NCI-H2029 treated with DMSO at 0.1 percent for 48 hours (cell line): ENCODE measurements at regions not wholly inside any gene's neighbourhood (a gene's known extent, or its start where the extent isn't known, plus 50 kb on each side); places are given as distances from the start of the nearest gene placed in this dataset.
"Not testable (repeated sequence)": the region's sequence is repeated elsewhere in the genome, so short reads cannot be mapped to it uniquely, and the experiment has no call there.

Experiments used
- DNase-seq: peaks from one replicate; lab custom pipeline; 2025; lab: John Stamatoyannopoulos, UW

DNA sequence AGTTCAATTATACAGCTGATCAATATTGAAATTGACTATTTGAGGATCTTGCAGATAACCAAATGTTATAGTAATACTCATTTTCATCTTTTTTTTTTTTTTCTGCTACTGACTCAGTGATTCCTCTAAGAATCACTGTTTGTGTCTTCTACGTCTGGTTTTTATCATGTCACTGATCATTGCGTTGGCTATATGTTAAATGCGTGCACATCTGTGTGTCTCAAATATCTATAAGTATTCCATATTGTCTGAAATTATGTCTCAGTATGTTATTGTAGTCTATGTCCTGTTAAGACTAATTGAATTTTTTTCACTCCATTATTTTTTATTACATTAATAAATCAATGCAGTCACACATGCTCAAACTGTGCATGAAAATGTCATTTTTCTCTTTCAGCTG lies 200.5 kb downstream of the PCDH20 start:
- no peak for DNase-seq

DNA sequence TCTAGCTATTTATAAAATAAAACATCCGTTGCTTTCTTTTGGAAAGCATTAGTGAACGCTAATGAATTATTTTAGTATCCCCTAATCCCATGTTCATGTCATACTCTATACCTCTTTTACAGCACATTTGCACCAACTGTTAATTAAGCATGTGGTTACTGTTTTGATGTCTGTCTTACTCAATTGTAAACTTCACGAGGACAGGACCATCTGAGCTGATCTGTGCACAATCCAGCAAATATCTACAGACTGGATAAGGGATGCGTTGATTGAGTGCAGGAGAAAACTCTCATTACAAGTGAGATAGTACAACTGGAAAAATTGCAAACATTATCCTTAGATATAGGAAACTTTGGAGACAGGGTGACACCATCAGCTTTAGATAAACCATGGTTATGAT lies 201.1 kb downstream of the PCDH20 start:
- DNase-seq: no peak

DNA sequence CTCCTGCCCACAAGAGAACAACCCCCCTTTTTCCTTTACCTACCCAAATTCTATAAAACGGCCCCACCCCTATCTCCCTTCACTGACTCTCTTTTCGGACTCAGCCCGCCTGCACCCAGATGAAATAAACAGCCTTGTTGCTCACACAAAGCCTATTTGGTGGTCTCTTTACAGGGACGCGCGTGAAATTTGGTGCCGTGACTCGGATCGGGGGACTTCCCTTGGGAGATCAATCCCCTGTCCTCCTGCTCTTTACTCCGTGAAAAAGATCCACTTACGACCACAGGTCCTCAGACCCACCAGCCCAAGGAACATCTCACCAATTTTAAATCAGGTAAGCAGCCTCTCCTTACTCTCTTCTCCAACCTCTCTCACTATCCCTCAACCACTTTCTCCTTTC lies 209.8 kb downstream of the PCDH20 start:
- DNase-seq: not testable (repeated sequence)

DNA sequence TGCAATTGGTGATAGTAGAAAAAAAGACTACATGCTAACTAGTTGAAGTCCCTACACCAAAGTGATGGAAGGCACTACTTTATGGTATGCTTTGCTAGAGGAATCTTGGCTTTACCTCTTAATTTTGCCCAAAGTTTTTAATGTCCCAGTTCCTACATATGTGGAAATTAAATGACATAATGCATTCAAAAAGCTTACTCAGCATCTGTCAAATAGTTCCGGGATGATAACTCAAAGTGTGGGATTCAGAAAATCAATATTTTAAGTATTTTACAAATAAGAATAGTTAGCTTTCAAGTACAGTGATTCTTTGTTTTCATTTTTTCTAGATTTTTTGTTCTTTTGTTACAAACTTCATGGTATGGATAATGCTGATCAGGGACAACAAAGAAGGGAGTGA lies 211.6 kb downstream of the PCDH20 start:
- DNase-seq: no peak

DNA sequence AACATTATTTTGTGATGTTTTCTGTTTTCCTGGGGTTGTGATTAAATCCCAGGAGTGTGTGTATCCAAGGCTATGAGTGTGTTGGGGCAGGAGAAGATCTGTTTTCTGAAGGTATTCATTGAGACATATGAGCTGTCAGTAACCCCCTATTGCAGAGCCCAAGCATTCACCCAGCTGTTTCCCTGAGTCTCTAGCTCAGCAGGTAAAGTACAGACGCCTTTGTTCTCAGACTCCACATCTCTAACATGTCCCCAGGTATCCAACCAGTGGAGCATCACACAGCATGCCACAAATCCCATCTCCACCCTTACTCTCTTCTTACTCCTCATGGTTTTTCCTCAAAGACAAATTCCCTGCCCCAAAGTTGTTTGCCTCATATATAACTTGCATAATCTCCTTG lies 213.6 kb downstream of the PCDH20 start:
- DNase-seq: no peak

DNA sequence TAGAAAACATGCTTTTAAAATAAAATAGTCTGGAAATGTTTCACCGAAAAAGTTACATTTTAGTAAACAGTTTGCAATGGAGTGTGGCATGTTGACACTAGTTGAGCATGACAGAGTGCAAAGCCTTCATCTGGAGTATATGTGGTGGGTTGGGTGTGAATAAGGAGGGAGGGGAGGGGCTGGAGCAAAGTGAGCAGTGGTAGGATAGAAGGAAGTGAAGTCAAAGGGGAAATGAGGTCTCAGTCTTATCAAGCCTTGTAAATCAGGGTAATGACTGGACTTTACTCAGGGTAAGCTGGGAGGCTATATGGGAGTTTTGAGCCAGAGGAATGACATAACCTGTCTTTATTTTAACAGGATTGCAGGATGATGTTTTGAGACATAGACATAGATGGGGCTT lies 222.8 kb downstream of the PCDH20 start:
- no peak for DNase-seq

DNA sequence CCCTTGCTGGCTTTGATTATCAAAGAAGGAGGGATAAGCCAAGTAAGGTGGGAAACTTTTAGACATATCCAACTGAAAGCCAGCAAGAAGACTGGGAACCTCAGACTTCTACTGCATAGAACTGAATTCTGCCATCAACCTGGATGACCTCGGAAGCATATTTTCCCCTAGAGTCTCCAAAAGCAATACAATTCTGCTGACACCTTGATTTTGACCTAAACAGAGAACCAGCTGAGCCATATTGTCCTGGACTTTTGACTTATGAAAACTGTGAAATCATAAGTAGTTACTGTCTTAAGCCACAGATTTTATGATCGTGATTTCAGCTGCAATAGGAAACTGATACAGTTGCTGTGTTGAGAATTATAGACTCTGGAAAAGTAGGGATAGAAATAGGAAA lies 227.6 kb downstream of the PCDH20 start:
- DNase-seq: no peak

DNA sequence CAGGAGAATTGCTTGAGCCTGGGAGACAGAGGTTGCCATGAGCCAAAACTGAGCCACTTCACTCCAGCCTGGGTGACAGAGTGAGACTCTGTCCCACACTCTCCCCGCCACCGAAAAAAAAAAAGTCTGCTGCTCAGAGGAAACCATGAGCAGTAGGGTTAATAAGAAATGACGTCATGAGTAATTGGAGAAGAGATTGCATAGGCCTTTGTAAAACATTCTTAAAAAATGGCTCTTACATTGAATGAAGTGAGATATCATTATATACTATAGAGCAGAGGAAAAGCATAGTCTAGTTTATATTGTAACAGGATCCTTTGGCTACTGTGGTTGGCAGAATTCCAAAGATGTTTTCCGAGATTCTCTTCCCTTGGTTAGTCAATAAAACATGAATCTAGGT lies 228.2 kb downstream of the PCDH20 start:
- DNase-seq: no peak

DNA sequence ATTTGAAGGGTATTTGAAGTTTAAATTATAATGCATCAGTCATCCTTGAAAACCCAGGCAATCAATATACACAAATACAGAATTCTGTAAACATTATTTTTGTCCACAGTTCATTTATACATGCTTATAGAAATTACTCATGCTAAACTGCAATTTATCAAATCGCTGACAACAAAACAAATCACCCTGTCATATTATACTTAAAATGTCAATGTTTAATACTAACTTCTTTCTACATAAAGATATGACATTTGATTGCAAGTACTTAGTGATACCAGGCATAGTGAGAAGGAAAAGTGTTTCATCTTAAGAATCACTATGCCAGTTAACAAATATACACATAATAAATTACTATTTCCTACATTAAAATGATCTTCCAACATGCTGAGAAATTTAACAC lies 232.0 kb downstream of the PCDH20 start:
- DNase-seq: no peak

DNA sequence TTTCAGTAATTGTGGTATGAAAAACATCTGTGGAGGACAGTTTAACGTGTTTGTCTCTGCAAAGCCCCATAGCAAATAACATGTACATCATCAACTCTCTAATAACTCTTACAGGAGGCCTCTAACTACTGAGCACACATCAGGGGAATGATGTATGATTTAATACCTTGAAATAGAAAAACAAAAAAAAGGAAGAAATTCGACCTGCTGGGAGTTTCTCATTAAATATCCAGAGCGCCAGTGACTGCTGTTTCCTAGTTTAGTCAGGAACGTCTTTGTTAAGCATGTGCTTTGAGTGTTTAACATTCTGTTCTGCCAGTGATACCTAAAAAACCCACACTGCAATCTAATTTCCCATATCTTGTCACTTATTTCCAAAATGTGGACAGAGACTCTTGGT lies 235.4 kb downstream of the PCDH20 start:
- DNase-seq: no peak

DNA sequence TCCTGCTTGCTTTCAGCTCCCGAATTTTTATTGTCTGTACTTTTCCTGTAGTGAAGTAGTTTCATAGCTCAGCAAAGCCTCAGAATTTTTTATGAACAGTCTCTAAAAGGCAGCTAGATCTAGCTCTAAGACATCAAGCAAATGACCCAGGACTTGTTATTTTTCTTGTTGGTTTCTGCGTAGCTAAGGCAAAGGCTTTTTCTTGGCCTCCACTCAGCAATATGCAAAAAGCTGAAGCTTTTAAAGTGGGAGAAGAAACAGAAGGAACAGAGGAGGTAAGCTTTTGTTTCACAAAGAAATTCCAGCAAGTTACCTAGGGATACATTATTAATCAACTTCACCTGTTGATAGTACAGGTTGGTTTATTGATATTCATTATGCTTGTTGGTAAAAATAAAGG lies 235.9 kb downstream of the PCDH20 start:
- no peak for DNase-seq

DNA sequence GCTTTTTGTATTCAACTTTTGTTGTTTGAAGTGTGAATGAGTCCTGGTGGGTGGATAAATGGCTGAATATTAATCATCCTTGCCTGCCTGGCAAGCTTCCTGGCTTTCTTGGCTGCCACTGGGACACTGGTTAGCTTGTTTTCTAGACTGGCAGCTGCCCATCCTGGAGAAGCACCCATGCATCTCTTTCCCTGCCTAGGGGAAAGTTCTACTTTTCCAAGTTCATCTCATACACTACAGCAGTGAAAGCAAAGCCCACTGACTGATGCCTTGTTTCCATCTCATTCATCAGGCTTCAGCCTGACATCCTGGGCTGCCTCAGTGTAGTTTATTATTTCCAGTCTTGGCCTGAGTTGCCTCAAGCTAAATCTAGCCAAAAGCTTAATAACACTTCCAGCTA lies 244.8 kb downstream of the PCDH20 start:
- no peak for DNase-seq

DNA sequence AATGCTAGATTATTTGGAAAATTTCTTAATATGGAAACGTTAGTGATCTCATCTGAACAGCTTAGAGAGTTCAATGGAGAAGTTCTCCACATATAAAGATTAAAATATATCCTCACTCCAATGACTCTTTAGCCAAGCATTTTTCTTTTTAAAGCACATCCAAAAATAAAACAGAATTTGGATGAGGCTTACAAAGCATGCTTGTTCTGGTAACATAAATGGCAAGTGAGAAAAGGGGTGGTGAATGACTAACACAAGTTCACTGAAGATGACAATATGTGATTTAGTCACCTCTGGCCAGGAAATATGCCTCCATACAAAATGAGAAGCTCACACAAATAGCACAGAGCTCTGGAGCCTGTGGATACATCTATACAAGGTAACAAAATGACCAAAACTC lies 253.0 kb downstream of the PCDH20 start:
- no peak for DNase-seq

DNA sequence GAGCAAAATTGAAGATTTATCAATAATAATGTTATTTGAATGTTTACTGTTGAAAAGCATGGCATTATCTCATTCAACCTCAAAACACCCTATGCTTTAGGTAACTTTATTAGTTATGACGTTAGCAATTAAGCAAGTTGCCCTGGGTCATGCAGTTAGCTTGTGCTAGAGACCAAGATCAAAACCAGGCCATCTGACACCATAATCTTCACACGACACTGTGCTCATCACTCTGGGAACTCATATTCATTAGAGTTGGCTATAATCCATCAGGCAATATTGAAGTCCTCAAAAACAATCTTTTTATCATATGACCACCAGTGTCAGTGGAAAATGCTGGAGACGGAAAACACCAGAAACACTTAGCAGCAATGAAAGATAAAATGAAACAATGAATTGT lies 253.5 kb downstream of the PCDH20 start:
- no peak for DNase-seq

DNA sequence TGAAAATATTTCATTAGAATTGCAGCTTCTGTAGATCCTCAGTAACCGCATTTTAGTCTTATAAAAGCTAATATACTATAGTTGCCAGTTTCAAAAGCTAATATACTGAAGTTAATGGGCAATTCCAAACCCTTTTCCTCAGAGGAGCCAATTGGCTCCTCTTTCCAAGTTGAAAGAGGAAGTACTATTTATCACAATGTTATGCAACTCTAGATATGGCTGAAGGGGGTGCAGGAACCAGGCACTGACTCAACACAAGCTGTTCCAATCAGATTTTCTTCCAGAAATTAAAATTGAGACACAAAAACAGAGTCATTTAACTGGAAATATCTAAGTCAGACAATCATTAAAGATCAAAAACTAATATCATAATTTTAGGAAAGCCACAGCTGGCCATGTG lies 258.9 kb downstream of the PCDH20 start:
- no peak for DNase-seq

DNA sequence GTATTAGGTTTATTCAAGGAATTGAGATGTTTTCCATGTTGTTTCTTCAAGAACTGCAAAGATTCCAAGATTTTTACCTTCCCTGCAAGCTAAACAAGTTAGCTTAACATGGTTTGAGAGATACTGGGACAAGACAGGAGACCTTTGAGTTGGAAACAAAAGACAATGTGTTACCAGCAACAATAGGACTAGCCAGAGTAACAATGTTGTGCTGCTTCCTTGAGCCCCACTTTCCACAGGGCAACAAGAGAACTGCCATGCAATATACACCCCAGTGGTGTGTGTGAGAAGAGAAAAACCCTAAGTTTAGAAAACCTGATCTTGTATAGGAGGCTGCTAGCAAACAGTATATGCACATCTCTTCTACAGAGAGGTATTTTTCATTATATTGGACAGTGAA lies 264.6 kb downstream of the PCDH20 start:
- no peak for DNase-seq

DNA sequence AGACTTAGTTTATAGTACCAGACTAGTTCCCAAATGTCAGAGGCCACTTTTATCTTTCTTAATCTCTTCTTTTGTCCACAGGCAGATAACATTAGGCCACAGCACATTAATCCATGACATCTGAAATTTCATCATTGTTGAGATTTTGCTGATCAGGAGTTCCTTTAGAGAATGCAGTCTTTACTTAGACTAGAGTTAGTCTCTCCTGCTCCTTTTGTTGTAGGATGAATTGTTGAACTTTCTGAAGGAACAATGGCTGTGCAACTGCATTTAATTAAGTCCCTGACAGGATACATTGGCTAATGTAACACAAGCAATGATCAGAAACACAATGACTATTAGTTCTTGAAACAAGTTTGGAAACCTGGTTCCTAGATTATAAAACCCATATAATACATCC lies 266.3 kb downstream of the PCDH20 start:
- no peak for DNase-seq

DNA sequence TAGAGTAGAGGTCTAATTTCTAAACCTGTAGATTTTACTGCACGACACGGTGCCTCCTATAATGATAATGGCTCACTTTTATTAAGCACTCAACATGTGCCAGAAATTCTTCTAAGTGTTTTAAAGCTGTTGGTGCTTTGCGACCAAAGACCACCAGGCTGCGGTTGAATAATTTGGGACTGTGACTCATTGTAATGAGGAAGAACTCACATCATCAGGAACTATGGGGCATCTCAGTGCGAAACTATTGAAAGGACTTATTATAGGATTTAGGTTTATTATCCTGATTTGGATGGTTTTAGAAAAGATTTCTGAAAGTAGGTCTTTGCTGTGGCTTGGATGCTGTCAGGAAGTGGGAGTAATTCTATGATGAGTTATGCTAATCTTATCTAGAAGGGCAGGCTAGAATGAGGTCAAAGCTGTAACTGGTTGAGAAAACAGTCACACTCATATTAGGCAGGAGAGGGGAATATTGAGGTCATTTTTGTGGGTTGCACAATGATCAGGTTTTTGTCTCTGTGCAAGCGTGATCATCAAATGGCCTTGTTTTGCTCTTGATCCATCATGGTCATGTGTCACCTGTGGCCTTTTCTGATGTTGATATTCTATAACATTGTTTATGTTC lies 266.8 kb downstream of the PCDH20 start:
- no peak for DNase-seq

DNA sequence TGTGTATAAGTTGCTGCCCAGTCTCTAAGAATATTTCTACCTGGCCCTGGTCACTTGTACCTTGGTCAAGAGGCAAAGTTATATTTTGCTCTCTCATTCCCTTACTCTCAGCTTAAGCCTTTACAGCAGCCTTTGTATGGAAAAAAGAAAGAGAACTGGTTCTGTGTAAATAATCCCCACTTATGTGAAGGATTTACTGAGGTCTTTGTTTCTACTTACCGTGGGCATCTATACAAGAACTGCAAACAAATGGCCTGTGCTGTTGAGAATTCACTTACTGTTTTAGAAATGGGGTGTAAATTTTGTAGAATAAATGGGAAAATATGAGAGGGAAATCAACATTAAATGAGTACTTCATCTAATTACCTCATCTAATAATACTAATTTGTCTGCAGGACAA lies 267.4 kb downstream of the PCDH20 start:
- no peak for DNase-seq

DNA sequence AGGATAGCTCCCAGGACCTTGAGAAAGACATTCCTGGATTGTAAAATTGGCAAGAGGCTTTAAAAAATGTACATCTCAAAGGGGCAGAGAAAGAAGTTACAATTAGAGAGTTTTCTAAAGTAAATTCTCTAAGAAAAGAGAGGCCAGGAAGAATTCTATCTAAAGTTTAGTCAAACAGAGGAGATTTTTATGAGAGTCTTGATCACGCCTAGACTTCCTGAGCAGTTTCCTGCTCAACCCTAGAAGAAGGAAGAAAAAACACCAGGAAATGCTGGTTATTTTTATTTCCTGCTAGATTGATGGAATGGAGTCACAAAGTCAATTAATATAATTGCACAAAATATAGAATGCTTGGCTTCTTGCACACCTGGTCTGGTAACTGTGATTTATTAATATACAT lies 269.1 kb downstream of the PCDH20 start:
- no peak for DNase-seq

DNA sequence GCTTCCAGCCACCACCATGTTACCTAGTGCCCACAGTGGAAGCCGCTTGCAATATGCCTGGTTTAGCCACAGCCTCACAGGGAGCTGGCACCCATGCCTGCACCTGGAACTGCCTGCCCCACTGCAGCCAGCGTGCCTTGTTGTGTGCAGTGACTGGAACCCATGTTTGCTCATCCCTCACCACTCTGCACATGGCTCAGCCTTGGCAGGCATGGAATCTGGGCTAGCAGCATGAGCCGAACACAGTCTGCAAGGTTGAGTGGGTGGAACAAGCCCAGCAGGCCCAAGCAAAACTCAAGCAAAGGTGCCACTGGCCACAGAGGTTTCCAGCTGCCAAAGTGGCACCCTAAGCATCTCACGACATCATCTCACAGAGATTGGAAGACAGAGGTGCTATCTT lies 269.5 kb downstream of the PCDH20 start:
- DNase-seq: no peak

DNA sequence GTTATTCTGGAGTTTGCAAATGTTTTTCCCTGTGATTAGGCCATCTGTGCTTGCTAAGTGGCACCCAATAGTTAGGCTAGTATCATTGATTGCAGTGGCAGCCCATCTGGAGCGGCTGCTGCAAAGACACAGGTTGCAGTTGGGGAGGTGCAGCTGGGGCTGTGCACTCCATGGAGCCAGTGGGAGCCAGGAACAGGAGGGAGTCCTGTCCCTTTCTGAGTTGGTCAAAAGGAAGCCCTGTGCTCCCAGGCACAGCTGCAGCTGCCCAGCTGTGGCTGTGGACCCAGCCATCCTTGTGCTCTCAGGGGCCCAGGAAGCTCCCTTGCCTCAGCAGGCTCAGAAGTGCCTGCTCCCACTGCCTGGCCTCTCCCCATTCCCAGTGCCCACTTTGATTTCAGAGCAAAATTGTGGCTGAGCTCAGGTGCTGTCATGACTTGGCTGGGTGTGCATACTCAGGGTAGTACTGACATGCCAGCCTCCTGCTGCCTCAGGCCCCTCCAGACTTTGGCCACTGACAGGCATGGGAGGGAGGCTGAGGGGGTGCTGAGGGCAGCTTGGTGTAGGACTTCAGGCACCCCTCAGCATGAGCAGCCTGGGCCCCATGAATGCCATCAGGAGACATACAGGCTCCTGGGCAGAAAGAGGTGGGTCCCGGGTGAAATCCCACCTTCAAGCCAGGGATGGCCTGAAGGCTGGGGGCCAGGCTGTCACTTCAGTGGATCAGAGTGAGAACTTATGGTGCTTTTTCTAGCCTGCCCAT lies 270.6 kb downstream of the PCDH20 start:
- no peak for DNase-seq

DNA sequence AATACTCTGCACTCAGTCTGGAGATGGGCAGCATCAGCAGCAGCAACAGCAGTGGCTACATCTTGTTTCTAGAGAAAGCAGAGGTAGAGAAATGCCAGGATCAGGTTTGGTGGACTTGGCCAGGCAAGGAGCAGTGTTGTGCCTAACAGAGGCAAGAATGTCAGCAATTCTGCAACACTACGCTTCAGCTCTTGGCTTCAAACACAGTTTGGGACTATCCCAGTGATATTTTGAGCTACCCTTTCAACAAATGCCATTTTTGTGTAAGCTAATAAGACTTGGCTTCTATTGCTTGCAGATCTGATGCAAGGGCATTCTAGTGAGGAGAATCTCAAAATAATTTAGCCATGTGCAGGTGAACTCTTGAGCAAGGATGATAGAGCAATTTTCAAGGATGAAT lies 271.3 kb downstream of the PCDH20 start:
- DNase-seq: no peak

DNA sequence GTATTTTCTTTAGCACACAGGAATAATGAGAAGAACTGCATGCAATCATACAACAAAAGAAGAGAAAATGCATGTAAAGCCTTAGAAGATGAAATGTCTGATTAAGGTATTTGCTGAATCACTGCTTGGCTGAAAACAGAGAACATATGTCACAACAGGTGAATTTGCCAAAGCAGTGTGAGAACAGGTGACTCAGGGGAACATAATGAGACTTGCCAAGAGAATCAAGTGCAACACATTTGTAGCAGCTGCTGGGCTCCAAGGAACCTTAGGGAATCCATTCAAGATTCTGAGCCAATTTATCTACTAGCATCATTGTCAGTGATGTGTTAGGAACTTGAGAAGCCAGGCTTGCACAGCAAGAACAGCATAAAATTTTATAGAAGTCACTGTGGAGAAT lies 273.1 kb downstream of the PCDH20 start:
- DNase-seq: no peak
